Calu3 (cell line): ENCODE measurements at regions not wholly inside any gene's neighbourhood (a gene's known extent, or its start where the extent isn't known, plus 50 kb on each side); places are given as distances from the start of the nearest gene placed in this dataset.

ENCODE experiments used
- BruUV-seq: library from RNA; stranded (reverse); fragments of 400-500 nt; replicated peaks from 2 replicates; lab custom pipeline; 2021; lab: Mats Ljungman, UMichigan
- CTCF ChIA-PET: fragments of 300-600 bp; sonication (Branson Sonifier 250); formaldehyde crosslinking; loops from one replicate; lab custom pipeline; 2022; ENCODE audit warnings: antibody characterized with exemption; lab: Charles Lee
- DNase-seq: peaks from one replicate; pipeline ENCODE4 v3.0.0; 2022
- H3K27ac Mint-ChIP-seq: one replicate; pipeline ENCODE4 v1.8.0; 2022; ENCODE audit warnings: mixed read lengths; ENCODE audit not compliant: unreplicated experiment
- H3K27me3 Mint-ChIP-seq: one replicate; pipeline ENCODE4 v1.8.0; 2022; ENCODE audit warnings: mixed read lengths; ENCODE audit not compliant: unreplicated experiment
- H3K36me3 Mint-ChIP-seq: one replicate; pipeline ENCODE4 v1.8.0; 2022; ENCODE audit warnings: mild to moderate bottlenecking, moderate library complexity, mixed read lengths; ENCODE audit not compliant: insufficient read depth, unreplicated experiment
- H3K4me1 Mint-ChIP-seq: one replicate; pipeline ENCODE4 v1.8.0; 2022; ENCODE audit warnings: mild to moderate bottlenecking, low read depth, mixed read lengths; ENCODE audit not compliant: unreplicated experiment
- H3K4me3 Mint-ChIP-seq: one replicate; pipeline ENCODE4 v1.8.0; 2022; ENCODE audit warnings: mild to moderate bottlenecking, low read depth, moderate library complexity, mixed read lengths; ENCODE audit not compliant: unreplicated experiment
- H3K9me3 Mint-ChIP-seq: one replicate; pipeline ENCODE4 v1.8.0; 2022; ENCODE audit warnings: low read depth, mixed read lengths; ENCODE audit not compliant: unreplicated experiment
- CTCF ChIP-seq: fragments of 200-600 bp; IDR thresholded peaks from one replicate; pipeline ENCODE4 v1.8.0; 2022; ENCODE audit warnings: antibody characterized with exemption; ENCODE audit not compliant: unreplicated experiment
- intact Hi-C: fragments of 100-400 bp; cut with micrococcal nuclease; formaldehyde crosslinking; loops from one replicate; pipeline ENCODE4 v1.10.0; 2022; ENCODE audit not compliant: unreplicated experiment

- H3K27me3 Mint-ChIP-seq, result peaks cover 44% of the 10 kb centered on the region
- no peaks in the 10 kb centered on the region for H3K36me3 Mint-ChIP-seq
- peaks cover 6% of the 10 kb centered on the region for H3K4me1 Mint-ChIP-seq
- no peak overlapping the region for H3K27ac Mint-ChIP-seq
- no TSS peak for BruUV-seq
- no peak for DNase-seq
- intact Hi-C loops, result no loop called here
- H3K4me3 Mint-ChIP-seq, result no peak overlapping the region
- CTCF ChIA-PET, result no interaction called here
- no peak for TF ChIP-seq CTCF
- peaks cover 8% of the 10 kb centered on the region for H3K9me3 Mint-ChIP-seq
Measured at GRCh38 chr22:49369726-49370626, 457.7 kb downstream of the BRD1 start.

GRCh38 chr22:49368976-49369725 is 458.5 kb downstream of the BRD1 start:
- DNase-seq, result no peak
- CTCF ChIA-PET, result interaction anchor here (0.9 kb wide), 1 partner anchor 267 kb away, joined by 3 read pairs; no protein-coding TSS in a partner anchor
- Mint-ChIP-seq H3K27ac (no peak overlapping the region), H3K36me3 (no peaks in the 10 kb centered on the region), H3K4me3 (no peak overlapping the region), H3K27me3 (peaks cover 44% of the 10 kb centered on the region), H3K9me3 (peaks cover 8% of the 10 kb centered on the region), H3K4me1 (peaks cover 6% of the 10 kb centered on the region)
- intact Hi-C loops, result no loop called here
- no peak for TF ChIP-seq CTCF
- no TSS peak for BruUV-seq

- Mint-ChIP-seq H3K9me3 (peaks cover 8% of the 10 kb centered on the region), H3K27me3 (peaks cover 44% of the 10 kb centered on the region), H3K27ac (no peak overlapping the region), H3K36me3 (no peaks in the 10 kb centered on the region), H3K4me1 (peaks cover 6% of the 10 kb centered on the region), H3K4me3 (no peak overlapping the region)
- intact Hi-C loops, result no loop called here
- CTCF ChIA-PET, result interaction anchor here (0.9 kb wide), 1 partner anchor 268 kb away, joined by 3 read pairs; no protein-coding TSS in a partner anchor
- no peak for TF ChIP-seq CTCF
- no TSS peak for BruUV-seq
- no peak for DNase-seq
Measured at GRCh38 chr22:49368221-49368975, 459.3 kb downstream of the BRD1 start.

GRCh38 chr22:49367041-49367697 is 460.5 kb downstream of the BRD1 start:
- no peak for DNase-seq
- no peak overlapping the region for H3K27ac Mint-ChIP-seq
- intact Hi-C loops, result no loop called here
- no peaks in the 10 kb centered on the region for H3K4me1 Mint-ChIP-seq
- no TSS peak for BruUV-seq
- peaks cover 4% of the 10 kb centered on the region for H3K9me3 Mint-ChIP-seq
- no peak overlapping the region for H3K4me3 Mint-ChIP-seq
- CTCF ChIA-PET, result no interaction called here
- H3K36me3 Mint-ChIP-seq, result no peaks in the 10 kb centered on the region
- TF ChIP-seq CTCF, result no peak
- H3K27me3 Mint-ChIP-seq, result peaks cover 44% of the 10 kb centered on the region
